ENCODE measurements at regions not wholly inside any gene's neighbourhood (a gene's known extent, or its start where the extent isn't known, plus 50 kb on each side); places are given as distances from the start of the nearest gene placed in this dataset.

DNA sequence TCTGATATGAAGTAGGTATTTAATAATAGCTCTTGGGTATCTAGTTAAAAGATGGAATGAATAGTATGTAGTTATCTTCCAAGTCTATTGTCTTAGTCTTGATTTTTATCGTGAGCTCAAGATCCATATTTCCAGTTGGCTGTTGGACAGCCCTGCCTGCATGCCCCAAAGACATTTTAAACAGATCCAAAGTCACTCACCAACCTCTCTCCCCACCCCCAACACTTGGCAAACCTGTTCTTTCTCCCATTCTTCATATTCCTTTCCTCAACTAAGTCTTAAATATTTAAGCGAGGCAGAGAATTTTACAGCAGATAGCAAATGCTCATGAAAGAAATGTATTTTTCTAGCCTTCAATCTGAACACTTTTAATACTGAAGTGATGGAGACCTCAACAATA lies 80.7 kb upstream of the PALS2 start:
- TF ChIP-seq POLR2A (IDR thresholded peaks at IDR 0.05): no peak
- no peak for TF ChIP-seq CTCF (IDR thresholded peaks at IDR 0.05)

All from right lobe of liver (tissue), 4 donors.